SKM-1 (cell line): ENCODE measurements at regions not wholly inside any gene's neighbourhood (a gene's known extent, or its start where the extent isn't known, plus 50 kb on each side); places are given as distances from the start of the nearest gene placed in this dataset.
A peak's percentile ranks its signal among the peaks of the same experiment; 100 is the strongest.

Experiments
- DNase-seq: peaks from one replicate; lab custom pipeline; 2025; ENCODE audit not compliant: unreplicated experiment; lab: John Stamatoyannopoulos, UW

GRCh38 chr2:65660340-65660739, 227.9 kb upstream of the SPRED2 start:
- no peak for DNase-seq

- no peak for DNase-seq
Measured at GRCh38 chr2:65658881-65659280, 226.5 kb upstream of the SPRED2 start.

GRCh38 chr2:65658266-65658665, 225.9 kb upstream of the SPRED2 start:
- DNase-seq, result no peak

GRCh38 chr2:65656160-65656718, 223.8 kb upstream of the SPRED2 start:
- DNase-seq, result no peak

- no peak for DNase-seq
Measured at GRCh38 chr2:65655000-65655399, 222.6 kb upstream of the SPRED2 start.

GRCh38 chr2:65654496-65654895, 222.1 kb upstream of the SPRED2 start:
- DNase-seq, result no peak

GRCh38 chr2:65652066-65652465, 219.7 kb upstream of the SPRED2 start:
- DNase-seq, result no peak

- no peak for DNase-seq
Measured at GRCh38 chr2:65649811-65650589, 217.6 kb upstream of the SPRED2 start.

- peak; percentile 62 for DNase-seq
Measured at GRCh38 chr2:65647249-65647842, 214.9 kb upstream of the SPRED2 start.

GRCh38 chr2:65640793-65641103, 208.3 kb upstream of the SPRED2 start:
- no peak for DNase-seq

- no peak for DNase-seq
Measured at GRCh38 chr2:65639156-65639864, 206.9 kb upstream of the SPRED2 start.

GRCh38 chr2:65638443-65638842, 206.0 kb upstream of the SPRED2 start:
- DNase-seq, result no peak

GRCh38 chr2:65636813-65637483, 204.5 kb upstream of the SPRED2 start:
- no peak for DNase-seq

GRCh38 chr2:65636024-65636423, 203.6 kb upstream of the SPRED2 start:
- no peak for DNase-seq

GRCh38 chr2:65634304-65634703, 201.9 kb upstream of the SPRED2 start:
- no peak for DNase-seq

- peak; percentile 48 for DNase-seq
Measured at GRCh38 chr2:65630643-65631042, 198.2 kb upstream of the SPRED2 start.

GRCh38 chr2:65628156-65628555, 195.8 kb upstream of the SPRED2 start:
- no peak for DNase-seq

GRCh38 chr2:65626831-65627230, 194.4 kb upstream of the SPRED2 start:
- DNase-seq, result no peak

GRCh38 chr2:65625982-65626381, 193.6 kb upstream of the SPRED2 start:
- DNase-seq, result no peak

GRCh38 chr2:65622951-65623535, 190.6 kb upstream of the SPRED2 start:
- DNase-seq, result no peak

- no peak for DNase-seq
Measured at GRCh38 chr2:65622499-65622898, 190.1 kb upstream of the SPRED2 start.
